Keratinocyte (primary cell): ENCODE measurements at regions not wholly inside any gene's neighbourhood (a gene's known extent, or its start where the extent isn't known, plus 50 kb on each side); places are given as distances from the start of the nearest gene placed in this dataset.

Source experiments
- EZH2 ChIP-seq: IDR thresholded peaks from one replicate; pipeline ENCODE4 v1.6.1; 2012; ENCODE audit warnings: inconsistent platforms, mild to moderate bottlenecking, low read length, moderate library complexity
- TF ChIP-seq, protein P1 (sequence below), 3 experiments: IDR thresholded peaks in 1 of 3; conservative IDR thresholded peaks in 1 of 3; optimal IDR thresholded peaks in 1 of 3; 2 replicates in 2 of 3; 3 replicates in 1 of 3; pipeline versions ENCODE3 to v1.5.1; 2011; ENCODE audit warnings: low read length in 3 of 3, mild to moderate bottlenecking in 3 of 3, moderate library complexity in 2 of 3, control low read depth in 1 of 3, inconsistent platforms in 1 of 3; ENCODE audit not compliant: insufficient read depth in 2 of 3; ENCODE audit errors: extremely low read depth in 1 of 3

DNA sequence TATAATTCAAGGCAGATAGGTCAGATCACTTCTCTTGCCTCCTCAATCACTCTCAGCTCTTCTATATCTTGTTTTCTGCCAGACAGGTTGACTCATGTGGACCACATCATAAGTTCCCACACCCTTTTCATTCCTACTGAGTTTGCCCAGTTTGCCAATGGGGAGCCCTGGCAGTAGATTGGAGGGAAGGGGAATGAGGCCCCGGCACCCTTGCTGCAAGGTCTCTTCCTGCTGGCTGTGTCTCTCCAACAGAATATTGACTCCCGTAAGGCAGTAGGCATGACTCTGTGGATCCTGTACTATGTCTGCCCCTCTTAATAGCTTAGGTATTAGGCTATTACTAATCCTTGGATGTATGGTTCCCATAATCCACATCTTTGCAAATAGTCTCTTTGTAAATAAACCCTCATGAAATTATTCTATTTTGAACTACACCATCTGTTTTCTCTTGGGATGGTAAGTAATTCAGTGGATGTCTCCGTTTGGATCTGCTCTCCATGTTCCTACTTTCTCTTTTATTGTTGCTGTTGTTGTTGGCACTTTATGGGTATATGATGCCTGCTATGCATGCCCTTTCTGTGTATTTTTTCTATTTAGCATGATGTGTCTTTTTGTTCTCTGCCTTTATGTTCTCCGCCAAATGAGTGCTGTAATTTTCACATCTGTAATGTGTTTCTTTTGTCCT, 65.5 kb upstream of the DCBLD2 start:
- TF ChIP-seq, protein P1, sequence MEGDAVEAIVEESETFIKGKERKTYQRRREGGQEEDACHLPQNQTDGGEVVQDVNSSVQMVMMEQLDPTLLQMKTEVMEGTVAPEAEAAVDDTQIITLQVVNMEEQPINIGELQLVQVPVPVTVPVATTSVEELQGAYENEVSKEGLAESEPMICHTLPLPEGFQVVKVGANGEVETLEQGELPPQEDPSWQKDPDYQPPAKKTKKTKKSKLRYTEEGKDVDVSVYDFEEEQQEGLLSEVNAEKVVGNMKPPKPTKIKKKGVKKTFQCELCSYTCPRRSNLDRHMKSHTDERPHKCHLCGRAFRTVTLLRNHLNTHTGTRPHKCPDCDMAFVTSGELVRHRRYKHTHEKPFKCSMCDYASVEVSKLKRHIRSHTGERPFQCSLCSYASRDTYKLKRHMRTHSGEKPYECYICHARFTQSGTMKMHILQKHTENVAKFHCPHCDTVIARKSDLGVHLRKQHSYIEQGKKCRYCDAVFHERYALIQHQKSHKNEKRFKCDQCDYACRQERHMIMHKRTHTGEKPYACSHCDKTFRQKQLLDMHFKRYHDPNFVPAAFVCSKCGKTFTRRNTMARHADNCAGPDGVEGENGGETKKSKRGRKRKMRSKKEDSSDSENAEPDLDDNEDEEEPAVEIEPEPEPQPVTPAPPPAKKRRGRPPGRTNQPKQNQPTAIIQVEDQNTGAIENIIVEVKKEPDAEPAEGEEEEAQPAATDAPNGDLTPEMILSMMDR (optimal IDR thresholded peaks at IDR 0.05 in 1 of 3, IDR thresholded peaks at IDR 0.05 in 1 of 3, conservative IDR thresholded peaks at IDR 0.05 in 1 of 3; ENCODE audit: extremely low read depth in 1 of 3, insufficient read depth in 2 of 3, low read length in 3 of 3): no peak
- no peak for TF ChIP-seq EZH2
